K562 (cell line): ENCODE measurements at regions not wholly inside any gene's neighbourhood (a gene's known extent, or its start where the extent isn't known, plus 50 kb on each side); places are given as distances from the start of the nearest gene placed in this dataset.

ENCODE experiments used
- ATAC-seq: fragments of 200-7000 bp; cut with Tn5 transposase; 3 replicates; pipeline ENCODE4 v1.9.1; 2020; ENCODE audit warnings: moderate library complexity
- BruUV-seq: library from RNA; stranded (reverse); fragments of 400-500 nt; replicated peaks from 2 replicates; lab custom pipeline; 2021; lab: Mats Ljungman, UMichigan
- CTCF ChIA-PET: fragments of 300-600 bp; formaldehyde crosslinking; extraction: SDS; loops from one replicate; lab custom pipeline; 2021; ENCODE audit warnings: low intra/inter-chr PET ratio; lab: Yijun Ruan, JAX
- POLR2A ChIA-PET: fragments of 300-600, 350-650 bp; sonication (Branson Sonifier 250); formaldehyde crosslinking; extraction: SDS; loops from one replicate; lab custom pipeline; 2021; ENCODE audit warnings: antibody characterized with exemption, inconsistent platforms; lab: Yijun Ruan, JAX
- DNase-seq, 4 experiments: peaks; one replicate each; pipeline versions ENCODE4 v3.0.0 to v3.0.0-alpha.2; 2011 to 2018; ENCODE audit warnings: low spot score in 3 of 4, mixed read lengths in 3 of 4; ENCODE audit errors: extremely low read depth in 1 of 4
- FAIRE-seq: peaks from 2 replicates; lab custom pipeline; 2011; peaks lifted over from hg19 to GRCh38; lab: Jason Lieb, UNC
- H2AFZ ChIP-seq: 2 replicates; pipeline ENCODE4 v1.6.0; 2011; ENCODE audit warnings: low read depth, low read length, control low read depth, inconsistent platforms
- H3K27ac ChIP-seq: fragments of 200-600 bp; 3 replicates; pipeline ENCODE4 v1.8.0; 2011; ENCODE audit warnings: low read depth, mild to moderate bottlenecking, control low read depth, inconsistent platforms, low read length, moderate library complexity, mixed read lengths; ENCODE audit errors: extremely low read depth
- H3K27me3 ChIP-seq, 2 experiments: fragments of 300-600 bp in 1 of 2; 2 replicates in 1 of 2; 3 replicates in 1 of 2; pipeline versions ENCODE4 v1.6.0 to v1.8.0; 2011; ENCODE audit warnings: inconsistent platforms in 2 of 2, low read length in 2 of 2, mild to moderate bottlenecking in 1 of 2, mixed read lengths in 1 of 2, moderate library complexity in 1 of 2; ENCODE audit not compliant: control insufficient read depth in 2 of 2, insufficient read depth in 2 of 2
- H3K36me3 ChIP-seq: fragments of 300-600 bp; 3 replicates; pipeline ENCODE4 v1.8.0; 2011; ENCODE audit warnings: mild to moderate bottlenecking, low read length, inconsistent platforms; ENCODE audit not compliant: control insufficient read depth, insufficient read depth
- H3K4me1 ChIP-seq, 2 experiments: fragments of 200-600 bp in 1 of 2; replicated peaks in 1 of 2; 2 replicates in 1 of 2; 3 replicates in 1 of 2; pipeline versions ENCODE4 v1.5.1 to v1.8.0; 2011; ENCODE audit warnings: inconsistent platforms in 2 of 2, low read length in 2 of 2, mild to moderate bottlenecking in 1 of 2, mixed read lengths in 1 of 2, moderate library complexity in 1 of 2; ENCODE audit not compliant: control insufficient read depth in 2 of 2, insufficient read depth in 2 of 2
- H3K4me2 ChIP-seq: 2 replicates; pipeline ENCODE4 v1.6.1; 2011; ENCODE audit warnings: low read length, control low read depth, inconsistent platforms, mixed read lengths; ENCODE audit not compliant: insufficient read depth
- H3K4me3 ChIP-seq: fragments of 200-600 bp; sonication (generic), shearing (Covaris generic); 2 replicates; pipeline ENCODE4 v1.5.1; 2016; ENCODE audit warnings: control low read depth, inconsistent platforms
- H3K79me2 ChIP-seq: fragments of 200-600 bp; 3 replicates; pipeline ENCODE4 v1.8.0; 2011; ENCODE audit warnings: low read length, inconsistent platforms; ENCODE audit not compliant: control insufficient read depth, insufficient read depth
- H3K9ac ChIP-seq, 2 experiments: 2 replicates each; pipeline versions ENCODE4 v1.6.0 to v1.6.1; 2011; ENCODE audit warnings: low read depth in 2 of 2, low read length in 2 of 2, control low read depth in 1 of 2, inconsistent platforms in 1 of 2, mild to moderate bottlenecking in 1 of 2, mixed read lengths in 1 of 2; ENCODE audit not compliant: insufficient read depth in 1 of 2
- H3K9me1 ChIP-seq: one replicate; pipeline ENCODE4 v1.6.0; 2011; ENCODE audit warnings: inconsistent platforms, mild to moderate bottlenecking, low read length, moderate library complexity; ENCODE audit not compliant: control insufficient read depth, insufficient read depth
- H3K9me3 ChIP-seq: replicated peaks from 2 replicates; pipeline ENCODE4 v1.5.1; 2011; ENCODE audit warnings: low read depth, low read length, inconsistent platforms; ENCODE audit not compliant: control insufficient read depth, insufficient read depth
- H4K20me1 ChIP-seq: replicated peaks from 2 replicates; pipeline ENCODE4 v1.6.1; 2011; ENCODE audit warnings: low read length, inconsistent platforms, mixed read lengths; ENCODE audit not compliant: control insufficient read depth, insufficient read depth
- ARNT ChIP-seq, 2 experiments: fragments of 450-650 bp; IDR thresholded peaks; 2 replicates each; pipeline ENCODE4 v1.6.1; 2016; ENCODE audit warnings: mild to moderate bottlenecking in 1 of 2
- EZH2 ChIP-seq: IDR thresholded peaks from 2 replicates; pipeline ENCODE4 v1.6.1; 2012; ENCODE audit warnings: low read depth, mild to moderate bottlenecking, inconsistent platforms, low read length, borderline replicate concordance
- FIP1L1 ChIP-seq: fragments of 200-400 bp; formaldehyde crosslinking; IDR thresholded peaks from 2 replicates; pipeline ENCODE4 v1.6.1; 2018; ENCODE audit warnings: mild to moderate bottlenecking, low read depth, low read length; ENCODE audit not compliant: poor library complexity, severe bottlenecking
- HIVEP1 ChIP-seq: fragments of 250-450 bp; sonication (Bioruptor Pico); IDR thresholded peaks from 2 replicates; pipeline ENCODE4 v1.4.0; 2020; ENCODE audit warnings: mild to moderate bottlenecking
- KDM4B ChIP-seq, 2 experiments: fragments of 450-650 bp in 1 of 2; sonication (generic) in 1 of 2; IDR thresholded peaks; 2 replicates each; pipeline ENCODE4 v1.6.1; 2016 to 2017; ENCODE audit warnings: borderline replicate concordance in 2 of 2, antibody characterized with exemption in 1 of 2, low read depth in 1 of 2, mild to moderate bottlenecking in 1 of 2
- MAFF ChIP-seq: IDR thresholded peaks from 2 replicates; pipeline ENCODE4 v1.6.1; 2012; ENCODE audit warnings: low read length, improper control_type of control experiment
- NFE2 ChIP-seq: IDR thresholded peaks from 2 replicates; pipeline ENCODE4 v1.6.1; 2014; ENCODE audit warnings: antibody characterized with exemption, low read depth
- PCBP2 ChIP-seq: fragments of 200-400 bp; formaldehyde crosslinking; IDR thresholded peaks from 2 replicates; pipeline ENCODE4 v1.6.1; 2018; ENCODE audit warnings: low read length, low read depth, mild to moderate bottlenecking, moderate library complexity; ENCODE audit not compliant: poor library complexity, severe bottlenecking
- RBM15 ChIP-seq: fragments of 200-400 bp; formaldehyde crosslinking; IDR thresholded peaks from 2 replicates; pipeline ENCODE4 v1.6.1; 2018; ENCODE audit warnings: mild to moderate bottlenecking, low read length, moderate library complexity; ENCODE audit not compliant: insufficient read depth
- SIN3B ChIP-seq: fragments of 450-650 bp; IDR thresholded peaks from 2 replicates; pipeline ENCODE4 v1.6.1; 2017; ENCODE audit warnings: low read depth, mild to moderate bottlenecking, moderate library complexity
- U2AF1 ChIP-seq: fragments of 200-400 bp; formaldehyde crosslinking; optimal IDR thresholded peaks from 2 replicates; pipeline ENCODE3; 2017; ENCODE audit warnings: mild to moderate bottlenecking, low read depth, low read length, moderate library complexity
- ZFX ChIP-seq: sonication (generic); formaldehyde crosslinking; IDR thresholded peaks from 2 replicates; pipeline ENCODE4 v1.8.0; 2022; ENCODE audit warnings: mild to moderate bottlenecking, missing genetic modification reagents, moderate library complexity
- ZNF197 ChIP-seq: fragments of 200-800 bp; sonication (Bioruptor generic); IDR thresholded peaks from 2 replicates; pipeline ENCODE4 v1.6.1; 2016; ENCODE audit warnings: low read depth, missing genetic modification characterization, missing compliant biosample characterization
- WGBS: fragments of 100-300 bp; shearing (Covaris generic); methylation state at CpG from one replicate; pipeline ENCODE4 v1.1.6; 2016; ENCODE audit warnings: low coverage, mixed read lengths; ENCODE audit not compliant: insufficient coverage; ENCODE audit errors: missing lambda C conversion rate; 5-methylcytosine and 5-hydroxymethylcytosine counted together
- in situ Hi-C: fragments of 300-500 bp; cut with MboI; formaldehyde crosslinking; loops from 4 replicates; pipeline ENCODE4 v1.15.0; 2018; ENCODE audit warnings: inconsistent platforms, mixed read lengths
- intact Hi-C: fragments of 100-400 bp; cut with micrococcal nuclease; formaldehyde crosslinking; loops from 2 replicates; pipeline ENCODE4 v1.14.2; 2022
- TF ChIP-seq, protein P1 (sequence below): fragments of 450-650 bp; IDR thresholded peaks from 2 replicates; pipeline ENCODE4 v1.6.1; 2016; ENCODE audit warnings: antibody characterized with exemption
- TF ChIP-seq, protein P2 (sequence below): sonication (generic); formaldehyde crosslinking; IDR thresholded peaks from 2 replicates; pipeline ENCODE4 v1.8.0; 2022; ENCODE audit warnings: mild to moderate bottlenecking, missing genetic modification reagents

DNA sequence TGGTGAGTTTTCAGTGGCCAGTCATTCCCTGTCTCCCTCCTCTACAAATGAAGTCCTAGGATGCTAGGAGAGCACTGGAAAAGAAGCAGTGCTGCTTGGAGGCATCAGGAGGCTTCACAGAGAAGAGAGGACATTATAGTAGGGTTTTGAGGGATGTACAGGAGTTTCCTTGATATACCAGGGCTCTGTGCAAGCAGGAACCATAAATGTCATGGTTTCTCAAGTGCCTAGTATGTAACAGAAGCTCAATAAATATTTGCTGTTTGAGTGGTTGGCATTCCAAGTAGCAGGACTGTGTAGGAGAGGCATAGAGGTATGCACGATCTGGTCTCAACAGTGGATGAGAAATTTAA is 133.5 kb upstream of the WNT4 start:
- Histone ChIP-seq H3K9me1 (peaks cover 6% of the 10 kb centered on the region), H3K36me3 (no peaks in the 10 kb centered on the region), H3K4me1 (peaks cover 0 to 4% of the 10 kb centered on the region in 2 experiments; a peak in 1 of 5 replicates), H3K4me3 (no peak overlapping the region), H3K4me2 (no peak overlapping the region), H3K79me2 (no peaks in the 10 kb centered on the region), H3K27ac (no peak overlapping the region), H3K9ac (no peak overlapping the region), H3K9me3 (no peaks in the 10 kb centered on the region), H2AFZ (no peak overlapping the region), H3K27me3 (peaks cover 23 to 59% of the 10 kb centered on the region in 2 experiments), H4K20me1 (peaks cover 8% of the 10 kb centered on the region; the same call in 1 of the 2 replicates)
- in situ Hi-C loops, result no loop called here
- POLR2A ChIA-PET, result interaction anchor here (1.5 kb wide), 1 partner anchor 10 kb away, joined by 5 read pairs; no protein-coding TSS in a partner anchor
- DNase-seq (no peak), FAIRE-seq (no peak), ATAC-seq (no peak)
- BruUV-seq, result no TSS peak
- WGBS, result 4% methylated on average over 1 of the region's 1 CpG
- intact Hi-C loops, result loop anchor here (1.0 kb wide), 1 partner anchor 144 kb away; no protein-coding TSS in a partner anchor
- CTCF ChIA-PET, result no interaction called here
- TF ChIP-seq ARNT (IDR thresholded peaks at IDR 0.05) (no peak), ZNF197 (CRISPR knock-in tag) (no peak), EZH2 (no peak), KDM4B (IDR thresholded peaks at IDR 0.05; ENCODE audit: borderline replicate concordance in 2 of 2, low read depth in 1 of 2) (no peak), HIVEP1 (CRISPR knock-in tag) (no peak), SIN3B (no peak), U2AF1 (no peak), RBM15 (no peak), FIP1L1 (no peak), MAFF (no peak), ZFX (CRISPR knock-in tag) (no peak), PCBP2 (no peak), NFE2 (no peak)
- TF ChIP-seq, protein P1, sequence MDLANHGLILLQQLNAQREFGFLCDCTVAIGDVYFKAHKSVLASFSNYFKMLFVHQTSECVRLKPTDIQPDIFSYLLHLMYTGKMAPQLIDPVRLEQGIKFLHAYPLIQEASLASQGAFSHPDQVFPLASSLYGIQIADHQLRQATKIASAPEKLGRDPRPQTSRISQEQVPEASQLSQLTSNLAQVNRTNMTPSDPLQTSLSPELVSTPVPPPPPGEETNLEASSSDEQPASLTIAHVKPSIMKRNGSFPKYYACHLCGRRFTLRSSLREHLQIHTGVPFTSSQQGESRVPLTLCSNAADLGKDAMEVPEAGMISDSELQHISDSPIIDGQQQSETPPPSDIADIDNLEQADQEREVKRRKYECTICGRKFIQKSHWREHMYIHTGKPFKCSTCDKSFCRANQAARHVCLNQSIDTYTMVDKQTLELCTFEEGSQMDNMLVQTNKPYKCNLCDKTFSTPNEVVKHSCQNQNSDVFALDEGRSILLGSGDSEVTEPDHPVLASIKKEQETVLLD, result no peak
- TF ChIP-seq, protein P2, sequence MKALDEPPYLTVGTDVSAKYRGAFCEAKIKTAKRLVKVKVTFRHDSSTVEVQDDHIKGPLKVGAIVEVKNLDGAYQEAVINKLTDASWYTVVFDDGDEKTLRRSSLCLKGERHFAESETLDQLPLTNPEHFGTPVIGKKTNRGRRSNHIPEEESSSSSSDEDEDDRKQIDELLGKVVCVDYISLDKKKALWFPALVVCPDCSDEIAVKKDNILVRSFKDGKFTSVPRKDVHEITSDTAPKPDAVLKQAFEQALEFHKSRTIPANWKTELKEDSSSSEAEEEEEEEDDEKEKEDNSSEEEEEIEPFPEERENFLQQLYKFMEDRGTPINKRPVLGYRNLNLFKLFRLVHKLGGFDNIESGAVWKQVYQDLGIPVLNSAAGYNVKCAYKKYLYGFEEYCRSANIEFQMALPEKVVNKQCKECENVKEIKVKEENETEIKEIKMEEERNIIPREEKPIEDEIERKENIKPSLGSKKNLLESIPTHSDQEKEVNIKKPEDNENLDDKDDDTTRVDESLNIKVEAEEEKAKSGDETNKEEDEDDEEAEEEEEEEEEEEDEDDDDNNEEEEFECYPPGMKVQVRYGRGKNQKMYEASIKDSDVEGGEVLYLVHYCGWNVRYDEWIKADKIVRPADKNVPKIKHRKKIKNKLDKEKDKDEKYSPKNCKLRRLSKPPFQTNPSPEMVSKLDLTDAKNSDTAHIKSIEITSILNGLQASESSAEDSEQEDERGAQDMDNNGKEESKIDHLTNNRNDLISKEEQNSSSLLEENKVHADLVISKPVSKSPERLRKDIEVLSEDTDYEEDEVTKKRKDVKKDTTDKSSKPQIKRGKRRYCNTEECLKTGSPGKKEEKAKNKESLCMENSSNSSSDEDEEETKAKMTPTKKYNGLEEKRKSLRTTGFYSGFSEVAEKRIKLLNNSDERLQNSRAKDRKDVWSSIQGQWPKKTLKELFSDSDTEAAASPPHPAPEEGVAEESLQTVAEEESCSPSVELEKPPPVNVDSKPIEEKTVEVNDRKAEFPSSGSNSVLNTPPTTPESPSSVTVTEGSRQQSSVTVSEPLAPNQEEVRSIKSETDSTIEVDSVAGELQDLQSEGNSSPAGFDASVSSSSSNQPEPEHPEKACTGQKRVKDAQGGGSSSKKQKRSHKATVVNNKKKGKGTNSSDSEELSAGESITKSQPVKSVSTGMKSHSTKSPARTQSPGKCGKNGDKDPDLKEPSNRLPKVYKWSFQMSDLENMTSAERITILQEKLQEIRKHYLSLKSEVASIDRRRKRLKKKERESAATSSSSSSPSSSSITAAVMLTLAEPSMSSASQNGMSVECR, result no peak
